K562 (cell line): ENCODE measurements at regions not wholly inside any gene's neighbourhood (a gene's known extent, or its start where the extent isn't known, plus 50 kb on each side); places are given as distances from the start of the nearest gene placed in this dataset.

Experiments
- ATAC-seq: fragments of 200-7000 bp; cut with Tn5 transposase; 3 replicates; pipeline ENCODE4 v1.9.1; 2020; ENCODE audit warnings: moderate library complexity
- BruUV-seq: library from RNA; stranded (reverse); fragments of 400-500 nt; replicated peaks from 2 replicates; lab custom pipeline; 2021; lab: Mats Ljungman, UMichigan
- CTCF ChIA-PET: fragments of 300-600 bp; formaldehyde crosslinking; extraction: SDS; loops from one replicate; lab custom pipeline; 2021; ENCODE audit warnings: low intra/inter-chr PET ratio; lab: Yijun Ruan, JAX
- POLR2A ChIA-PET: fragments of 300-600, 350-650 bp; sonication (Branson Sonifier 250); formaldehyde crosslinking; extraction: SDS; loops from one replicate; lab custom pipeline; 2021; ENCODE audit warnings: antibody characterized with exemption, inconsistent platforms; lab: Yijun Ruan, JAX
- DNase-seq, 4 experiments: peaks; one replicate each; pipeline versions ENCODE4 v3.0.0 to v3.0.0-alpha.2; 2011 to 2018; ENCODE audit warnings: low spot score in 3 of 4, mixed read lengths in 3 of 4; ENCODE audit errors: extremely low read depth in 1 of 4
- FAIRE-seq: peaks from 2 replicates; lab custom pipeline; 2011; peaks lifted over from hg19 to GRCh38; lab: Jason Lieb, UNC
- H2AFZ ChIP-seq: 2 replicates; pipeline ENCODE4 v1.6.0; 2011; ENCODE audit warnings: low read depth, low read length, control low read depth, inconsistent platforms
- H3K27ac ChIP-seq: fragments of 200-600 bp; 3 replicates; pipeline ENCODE4 v1.8.0; 2011; ENCODE audit warnings: low read depth, mild to moderate bottlenecking, control low read depth, inconsistent platforms, low read length, moderate library complexity, mixed read lengths; ENCODE audit errors: extremely low read depth
- H3K27me3 ChIP-seq, 2 experiments: fragments of 300-600 bp in 1 of 2; 2 replicates in 1 of 2; 3 replicates in 1 of 2; pipeline versions ENCODE4 v1.6.0 to v1.8.0; 2011; ENCODE audit warnings: inconsistent platforms in 2 of 2, low read length in 2 of 2, mild to moderate bottlenecking in 1 of 2, mixed read lengths in 1 of 2, moderate library complexity in 1 of 2; ENCODE audit not compliant: control insufficient read depth in 2 of 2, insufficient read depth in 2 of 2
- H3K36me3 ChIP-seq: fragments of 300-600 bp; 3 replicates; pipeline ENCODE4 v1.8.0; 2011; ENCODE audit warnings: mild to moderate bottlenecking, low read length, inconsistent platforms; ENCODE audit not compliant: control insufficient read depth, insufficient read depth
- H3K4me1 ChIP-seq, 2 experiments: fragments of 200-600 bp in 1 of 2; replicated peaks in 1 of 2; 2 replicates in 1 of 2; 3 replicates in 1 of 2; pipeline versions ENCODE4 v1.5.1 to v1.8.0; 2011; ENCODE audit warnings: inconsistent platforms in 2 of 2, low read length in 2 of 2, mild to moderate bottlenecking in 1 of 2, mixed read lengths in 1 of 2, moderate library complexity in 1 of 2; ENCODE audit not compliant: control insufficient read depth in 2 of 2, insufficient read depth in 2 of 2
- H3K4me2 ChIP-seq: 2 replicates; pipeline ENCODE4 v1.6.1; 2011; ENCODE audit warnings: low read length, control low read depth, inconsistent platforms, mixed read lengths; ENCODE audit not compliant: insufficient read depth
- H3K4me3 ChIP-seq: fragments of 200-600 bp; sonication (generic), shearing (Covaris generic); 2 replicates; pipeline ENCODE4 v1.5.1; 2016; ENCODE audit warnings: control low read depth, inconsistent platforms
- H3K79me2 ChIP-seq: fragments of 200-600 bp; 3 replicates; pipeline ENCODE4 v1.8.0; 2011; ENCODE audit warnings: low read length, inconsistent platforms; ENCODE audit not compliant: control insufficient read depth, insufficient read depth
- H3K9ac ChIP-seq, 2 experiments: 2 replicates each; pipeline versions ENCODE4 v1.6.0 to v1.6.1; 2011; ENCODE audit warnings: low read depth in 2 of 2, low read length in 2 of 2, control low read depth in 1 of 2, inconsistent platforms in 1 of 2, mild to moderate bottlenecking in 1 of 2, mixed read lengths in 1 of 2; ENCODE audit not compliant: insufficient read depth in 1 of 2
- H3K9me1 ChIP-seq: one replicate; pipeline ENCODE4 v1.6.0; 2011; ENCODE audit warnings: inconsistent platforms, mild to moderate bottlenecking, low read length, moderate library complexity; ENCODE audit not compliant: control insufficient read depth, insufficient read depth
- H3K9me3 ChIP-seq: replicated peaks from 2 replicates; pipeline ENCODE4 v1.5.1; 2011; ENCODE audit warnings: low read depth, low read length, inconsistent platforms; ENCODE audit not compliant: control insufficient read depth, insufficient read depth
- H4K20me1 ChIP-seq: replicated peaks from 2 replicates; pipeline ENCODE4 v1.6.1; 2011; ENCODE audit warnings: low read length, inconsistent platforms, mixed read lengths; ENCODE audit not compliant: control insufficient read depth, insufficient read depth
- ARID2 ChIP-seq: fragments of 450-650 bp; IDR thresholded peaks from 2 replicates; pipeline ENCODE4 v1.6.1; 2017; ENCODE audit warnings: antibody characterized with exemption, mild to moderate bottlenecking
- ARNT ChIP-seq, 2 experiments: fragments of 450-650 bp; IDR thresholded peaks; 2 replicates each; pipeline ENCODE4 v1.6.1; 2016; ENCODE audit warnings: mild to moderate bottlenecking in 1 of 2
- BCL6 ChIP-seq: fragments of 250-450 bp; sonication (Bioruptor Pico); IDR thresholded peaks from 2 replicates; pipeline ENCODE4 v1.4.0; 2020
- BRF1 ChIP-seq: IDR thresholded peaks from 3 replicates; pipeline ENCODE4 v1.6.1; 2011; ENCODE audit warnings: borderline replicate concordance, mild to moderate bottlenecking; ENCODE audit not compliant: insufficient read length; ENCODE audit errors: extremely low read depth
- CC2D1A ChIP-seq: fragments of 450-650 bp; IDR thresholded peaks from 2 replicates; pipeline ENCODE4 v1.6.1; 2017; ENCODE audit warnings: mild to moderate bottlenecking
- E2F5 ChIP-seq: sonication (generic); formaldehyde crosslinking; IDR thresholded peaks from 2 replicates; pipeline ENCODE4 v1.8.0; 2022; ENCODE audit warnings: mild to moderate bottlenecking, missing genetic modification reagents
- HNRNPH1 ChIP-seq: fragments of 200-400 bp; formaldehyde crosslinking; optimal IDR thresholded peaks from 2 replicates; pipeline ENCODE3; 2017; ENCODE audit warnings: low read depth, mild to moderate bottlenecking, low read length, moderate library complexity
- KHSRP ChIP-seq: fragments of 450-650 bp; IDR thresholded peaks from 2 replicates; pipeline ENCODE4 v1.6.1; 2017
- KLF10 ChIP-seq: fragments of 250-450 bp; sonication (Bioruptor Pico); IDR thresholded peaks from 2 replicates; pipeline ENCODE4 v1.6.1; 2021; ENCODE audit warnings: matching md5 sums
- NEUROD1 ChIP-seq: fragments of 150-350 bp; IDR thresholded peaks from 2 replicates; pipeline ENCODE4 v1.6.1; 2014; ENCODE audit warnings: borderline replicate concordance, low read length, low read depth; ENCODE audit not compliant: partially characterized antibody
- NKRF ChIP-seq: fragments of 450-650 bp; IDR thresholded peaks from 2 replicates; pipeline ENCODE4 v1.6.1; 2016; ENCODE audit warnings: borderline replicate concordance
- POLR3G ChIP-seq: IDR thresholded peaks from 2 replicates; pipeline ENCODE4 v1.6.1; 2011; ENCODE audit not compliant: insufficient read length, insufficient replicate concordance; ENCODE audit errors: extremely low read depth
- PURB ChIP-seq: sonication (generic); formaldehyde crosslinking; IDR thresholded peaks from 2 replicates; pipeline ENCODE4 v1.9.0; 2021; ENCODE audit warnings: low read depth, mild to moderate bottlenecking, missing genetic modification reagents
- XRCC5 ChIP-seq: fragments of 200-400 bp; formaldehyde crosslinking; IDR thresholded peaks from 2 replicates; pipeline ENCODE4 v1.6.1; 2017; ENCODE audit warnings: low read depth, mild to moderate bottlenecking, low read length
- ZNF184 ChIP-seq: sonication (generic); formaldehyde crosslinking; IDR thresholded peaks from 2 replicates; pipeline ENCODE4 v1.5.0; 2020; ENCODE audit warnings: missing genetic modification reagents
- ZNF551 ChIP-seq: fragments of 250-450 bp; sonication (Bioruptor Pico); IDR thresholded peaks from 2 replicates; pipeline ENCODE4 v1.5.0; 2021; ENCODE audit warnings: mild to moderate bottlenecking, moderate library complexity
- WGBS: fragments of 100-300 bp; shearing (Covaris generic); methylation state at CpG from one replicate; pipeline ENCODE4 v1.1.6; 2016; ENCODE audit warnings: low coverage, mixed read lengths; ENCODE audit not compliant: insufficient coverage; ENCODE audit errors: missing lambda C conversion rate; 5-methylcytosine and 5-hydroxymethylcytosine counted together
- in situ Hi-C: fragments of 300-500 bp; cut with MboI; formaldehyde crosslinking; loops from 4 replicates; pipeline ENCODE4 v1.15.0; 2018; ENCODE audit warnings: inconsistent platforms, mixed read lengths
- intact Hi-C: fragments of 100-400 bp; cut with micrococcal nuclease; formaldehyde crosslinking; loops from 2 replicates; pipeline ENCODE4 v1.14.2; 2022
- TF ChIP-seq, protein P1 (sequence below): fragments of 450-650 bp; IDR thresholded peaks from 2 replicates; pipeline ENCODE4 v1.6.1; 2017; ENCODE audit warnings: mild to moderate bottlenecking, moderate library complexity

- no peaks in the 10 kb centered on the region for H3K79me2 ChIP-seq
- TF ChIP-seq ZNF551 (CRISPR knock-in tag) (no peak), HNRNPH1 (no peak), KHSRP (no peak), XRCC5 (no peak), PURB (no peak), BRF1 (no peak), BCL6 (CRISPR knock-in tag) (no peak), ARNT (IDR thresholded peaks at IDR 0.05) (no peak), NEUROD1 (no peak), POLR3G (no peak), CC2D1A (no peak), NKRF (no peak), ZNF184 (no peak), KLF10 (CRISPR knock-in tag) (no peak), ARID2 (no peak), E2F5 (CRISPR knock-in tag) (no peak)
- TF ChIP-seq, protein P1, sequence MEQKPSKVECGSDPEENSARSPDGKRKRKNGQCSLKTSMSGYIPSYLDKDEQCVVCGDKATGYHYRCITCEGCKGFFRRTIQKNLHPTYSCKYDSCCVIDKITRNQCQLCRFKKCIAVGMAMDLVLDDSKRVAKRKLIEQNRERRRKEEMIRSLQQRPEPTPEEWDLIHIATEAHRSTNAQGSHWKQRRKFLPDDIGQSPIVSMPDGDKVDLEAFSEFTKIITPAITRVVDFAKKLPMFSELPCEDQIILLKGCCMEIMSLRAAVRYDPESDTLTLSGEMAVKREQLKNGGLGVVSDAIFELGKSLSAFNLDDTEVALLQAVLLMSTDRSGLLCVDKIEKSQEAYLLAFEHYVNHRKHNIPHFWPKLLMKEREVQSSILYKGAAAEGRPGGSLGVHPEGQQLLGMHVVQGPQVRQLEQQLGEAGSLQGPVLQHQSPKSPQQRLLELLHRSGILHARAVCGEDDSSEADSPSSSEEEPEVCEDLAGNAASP, result no peak
Observed at GRCh38 chr2:209321581-209321980, 102.3 kb upstream of the MAP2 start.

More at GRCh38 chr2:209321581-209321980, 102.3 kb upstream of the MAP2 start:
- no peak overlapping the region for H3K4me2 ChIP-seq
- no peaks in the 10 kb centered on the region for H3K4me1 ChIP-seq
- no peaks in the 10 kb centered on the region for H3K9me3 ChIP-seq
- no peak for FAIRE-seq
- intact Hi-C loops (no loop called here), in situ Hi-C loops (no loop called here)
- H4K20me1 ChIP-seq, result no peaks in the 10 kb centered on the region
- BruUV-seq, result no TSS peak
- no peak for ATAC-seq
- CTCF ChIA-PET, result no interaction called here
- H3K27me3 ChIP-seq, result no peaks in the 10 kb centered on the region
- no peak overlapping the region for H3K9ac ChIP-seq
- no peaks in the 10 kb centered on the region for H3K9me1 ChIP-seq
- no peak overlapping the region for H3K27ac ChIP-seq
- no peak overlapping the region for H2AFZ ChIP-seq
- H3K36me3 ChIP-seq, result no peaks in the 10 kb centered on the region
- no peak overlapping the region for H3K4me3 ChIP-seq
- POLR2A ChIA-PET, result no interaction called here
- no peak for DNase-seq
- 5% methylated on average over 3 of the region's 3 CpGs for WGBS
